SU-DHL-6 (cell line): ENCODE measurements at regions not wholly inside any gene's neighbourhood (a gene's known extent, or its start where the extent isn't known, plus 50 kb on each side); places are given as distances from the start of the nearest gene placed in this dataset.

ENCODE experiments used
- H2AFZ ChIP-seq: fragments of 200-600 bp; sonication (generic); 2 replicates; pipeline ENCODE4 v1.6.1; 2014; ENCODE audit warnings: low read depth, mild to moderate bottlenecking, moderate library complexity, mixed read lengths, antibody characterized with exemption, low read length; ENCODE audit not compliant: severe bottlenecking
- H3F3A ChIP-seq: fragments of 200-600 bp; shearing (Covaris generic); 2 replicates; pipeline ENCODE4 v1.6.0; 2016; ENCODE audit warnings: antibody characterized with exemption, mild to moderate bottlenecking; ENCODE audit not compliant: insufficient read depth
- H3K27ac ChIP-seq: fragments of 200-600 bp; sonication (generic); 2 replicates; pipeline ENCODE4 v1.5.1; 2016; ENCODE audit warnings: low read depth, mild to moderate bottlenecking, low read length, moderate library complexity, mixed read lengths
- H3K27me3 ChIP-seq: fragments of 200-600 bp; sonication (generic), shearing (Covaris generic); 2 replicates; pipeline ENCODE4 v1.6.0; 2014; ENCODE audit warnings: mild to moderate bottlenecking, low read length
- H3K36me3 ChIP-seq: fragments of 200-600 bp; sonication (generic); 2 replicates; pipeline ENCODE4 v1.6.1; 2014; ENCODE audit warnings: mild to moderate bottlenecking, low read length, mixed read lengths
- H3K4me2 ChIP-seq: fragments of 300-600, 200-600 bp; shearing (Covaris generic), sonication (generic); 2 replicates; pipeline ENCODE4 v1.6.0; 2014; ENCODE audit warnings: low read length, low read depth, mild to moderate bottlenecking; ENCODE audit not compliant: poor library complexity, severe bottlenecking
- H3K4me3 ChIP-seq: fragments of 200-600 bp; sonication (generic); 2 replicates; pipeline ENCODE4 v1.5.1; 2014; ENCODE audit warnings: antibody characterized with exemption, low read length, mild to moderate bottlenecking, mixed read lengths; ENCODE audit not compliant: insufficient read depth, poor library complexity, severe bottlenecking
- H3K79me2 ChIP-seq: fragments of 200-600 bp; sonication (generic); 2 replicates; pipeline ENCODE4 v1.6.1; 2014; ENCODE audit warnings: mild to moderate bottlenecking, low read length, moderate library complexity; ENCODE audit not compliant: insufficient read depth
- H3K9ac ChIP-seq: fragments of 200-600 bp; sonication (generic); 2 replicates; pipeline ENCODE4 v1.7.0; 2014; ENCODE audit warnings: mild to moderate bottlenecking, low read length
- H3K9me2 ChIP-seq: fragments of 200-600 bp; sonication (generic); replicated peaks from 2 replicates; pipeline ENCODE4 v1.6.1; 2014; ENCODE audit warnings: low read length; ENCODE audit not compliant: insufficient read depth
- H3K9me3 ChIP-seq: fragments of 200-600 bp; sonication (generic); 2 replicates; pipeline ENCODE4 v1.6.1; 2014; ENCODE audit warnings: low read length, mixed read lengths; ENCODE audit not compliant: insufficient read depth
- H4K20me1 ChIP-seq: fragments of 200-600 bp; sonication (generic); 2 replicates; pipeline ENCODE4 v1.6.1; 2014; ENCODE audit warnings: low read depth, mild to moderate bottlenecking, antibody characterized with exemption, low read length, moderate library complexity, mixed read lengths
- CTCF ChIP-seq: fragments of 200-600 bp; sonication (generic); IDR thresholded peaks from one replicate; pipeline ENCODE4 v1.5.1; 2017; ENCODE audit warnings: antibody characterized with exemption, mild to moderate bottlenecking, low read length, moderate library complexity; ENCODE audit not compliant: insufficient read depth, poor library complexity, severe bottlenecking
- EZH2phosphoT487 ChIP-seq: fragments of 200-600 bp; sonication (generic), shearing (Covaris generic); conservative IDR thresholded peaks from 2 replicates; pipeline ENCODE4 v1.6.1; 2018; ENCODE audit warnings: mild to moderate bottlenecking, antibody characterized with exemption, low read length, moderate library complexity, mixed read lengths

- Histone ChIP-seq H3F3A (no peaks in the 10 kb centered on the region), H3K9me3 (no peaks in the 10 kb centered on the region), H3K9me2 (no peaks in the 10 kb centered on the region), H3K36me3 (no peaks in the 10 kb centered on the region), H3K9ac (no peak overlapping the region), H3K4me3 (no peak overlapping the region), H2AFZ (no peak overlapping the region), H3K27me3 (no peaks in the 10 kb centered on the region), H3K4me2 (no peak overlapping the region), H3K27ac (no peak overlapping the region), H3K79me2 (no peaks in the 10 kb centered on the region), H4K20me1 (no peaks in the 10 kb centered on the region)
- TF ChIP-seq CTCF (no peak), EZH2phosphoT487 (no peak)
Measured at GRCh38 chr10:7085147-7085912, 325.5 kb downstream of the SFMBT2 start.

GRCh38 chr10:7084280-7085005, 326.4 kb downstream of the SFMBT2 start:
- Histone ChIP-seq H4K20me1 (no peaks in the 10 kb centered on the region), H3F3A (no peaks in the 10 kb centered on the region), H3K36me3 (no peaks in the 10 kb centered on the region), H3K27me3 (no peaks in the 10 kb centered on the region), H3K4me3 (no peak overlapping the region), H3K27ac (no peak overlapping the region), H3K79me2 (no peaks in the 10 kb centered on the region), H3K9ac (no peak overlapping the region), H2AFZ (no peak overlapping the region), H3K4me2 (no peak overlapping the region), H3K9me2 (no peaks in the 10 kb centered on the region), H3K9me3 (no peaks in the 10 kb centered on the region)
- TF ChIP-seq EZH2phosphoT487, result no peak
- TF ChIP-seq CTCF, result no peak

GRCh38 chr10:7082967-7083366, 327.9 kb downstream of the SFMBT2 start:
- Histone ChIP-seq H3K9me2 (no peaks in the 10 kb centered on the region), H4K20me1 (no peaks in the 10 kb centered on the region), H3K9me3 (no peaks in the 10 kb centered on the region), H3K4me2 (no peak overlapping the region), H3K27me3 (no peaks in the 10 kb centered on the region), H2AFZ (no peak overlapping the region), H3K27ac (no peak overlapping the region), H3F3A (no peaks in the 10 kb centered on the region), H3K9ac (no peak overlapping the region), H3K4me3 (no peak overlapping the region), H3K36me3 (no peaks in the 10 kb centered on the region), H3K79me2 (no peaks in the 10 kb centered on the region)
- TF ChIP-seq EZH2phosphoT487, result no peak
- TF ChIP-seq CTCF, result no peak
